ENCODE measurements at regions not wholly inside any gene's neighbourhood (a gene's known extent, or its start where the extent isn't known, plus 50 kb on each side); places are given as distances from the start of the nearest gene placed in this dataset.
"Not testable (repeated sequence)": the region's sequence is repeated elsewhere in the genome, so short reads cannot be mapped to it uniquely, and the experiment has no call there.

GRCh38 chr5:106267256-106267655 is 1403.5 kb downstream of the EFNA5 start:
- H3K4me3 ChIP-seq (ENCODE audit: low read length): no peak overlapping the region
- TF ChIP-seq CTCF (conservative IDR thresholded peaks at IDR 0.05; ENCODE audit: low read depth, low read length): no peak
- no peak for DNase-seq (ENCODE audit: low read depth)

- no peak overlapping the region for H3K4me3 ChIP-seq (ENCODE audit: low read length)
- TF ChIP-seq CTCF (conservative IDR thresholded peaks at IDR 0.05; ENCODE audit: low read depth, low read length): no peak
- DNase-seq (ENCODE audit: low read depth): no peak
These were observed 1408.3 kb downstream of the EFNA5 start for GRCh38 chr5:106262395-106262794.

- not testable (repeated sequence) for DNase-seq (ENCODE audit: low read depth); H3K4me3 ChIP-seq (ENCODE audit: low read length)
These were observed 1411.2 kb downstream of the EFNA5 start for GRCh38 chr5:106259431-106260090.

GRCh38 chr5:106258591-106259125 is 1412.1 kb downstream of the EFNA5 start:
- no peak overlapping the region for H3K4me3 ChIP-seq (ENCODE audit: low read length)
- no peak for TF ChIP-seq CTCF (conservative IDR thresholded peaks at IDR 0.05; ENCODE audit: low read depth, low read length)
- DNase-seq (ENCODE audit: low read depth): no peak

GRCh38 chr5:106254784-106255183 is 1416.0 kb downstream of the EFNA5 start:
- no peak overlapping the region for H3K4me3 ChIP-seq (ENCODE audit: low read length)
- no peak for DNase-seq (ENCODE audit: low read depth)
- no peak for TF ChIP-seq CTCF (conservative IDR thresholded peaks at IDR 0.05; ENCODE audit: low read depth, low read length)

- DNase-seq (ENCODE audit: low read depth): not testable (repeated sequence)
These were observed 1424.5 kb downstream of the EFNA5 start for GRCh38 chr5:106246044-106246745.

DNA sequence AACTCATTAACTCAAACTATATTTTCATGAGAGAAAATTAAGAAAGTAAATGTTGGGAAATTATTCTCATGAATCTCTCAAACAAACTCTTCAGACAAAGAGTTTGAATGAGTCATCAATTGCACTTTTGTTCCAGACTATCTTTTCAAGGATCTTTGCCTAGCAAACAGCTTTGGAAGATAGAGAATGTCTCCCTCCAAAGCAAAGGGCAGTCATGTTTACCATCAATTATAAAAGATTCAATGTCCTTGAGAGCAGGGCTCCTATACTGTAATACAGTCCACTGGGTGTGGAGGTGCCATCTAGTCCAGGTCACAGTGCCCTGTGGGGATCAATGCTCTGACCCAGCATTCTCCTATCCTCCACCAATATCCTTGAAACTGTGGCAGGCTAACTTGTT is 1429.3 kb downstream of the EFNA5 start:
- no peak overlapping the region for H3K4me3 ChIP-seq (ENCODE audit: low read length)
- no peak for TF ChIP-seq CTCF (conservative IDR thresholded peaks at IDR 0.05; ENCODE audit: low read depth, low read length)
- peak; percentile 3 for DNase-seq (ENCODE audit: low read depth)

More at GRCh38 chr5:106246044-106246745, 1424.5 kb downstream of the EFNA5 start:
- not testable (repeated sequence) for H3K4me3 ChIP-seq (ENCODE audit: low read length)
